K562 (cell line): ENCODE measurements at regions not wholly inside any gene's neighbourhood (a gene's known extent, or its start where the extent isn't known, plus 50 kb on each side); places are given as distances from the start of the nearest gene placed in this dataset.

Experiments used
- CHD7 ChIP-seq: fragments of 200-600 bp; sonication (generic); IDR thresholded peaks from one replicate; pipeline ENCODE4 v1.6.1; 2012; ENCODE audit warnings: mild to moderate bottlenecking, low read depth, low read length, inconsistent platforms
- ZNF655 ChIP-seq: fragments of 250-450 bp; sonication (Bioruptor Pico); IDR thresholded peaks from 2 replicates; pipeline ENCODE4 v1.5.0; 2021

GRCh38 chr11:122042981-122043380 is 73.0 kb downstream of the BLID start (continued):
- TF ChIP-seq ZNF655 (CRISPR knock-in tag) (no peak), CHD7 (no peak)
